Hepatocyte (in vitro differentiated cells): ENCODE measurements at regions not wholly inside any gene's neighbourhood (a gene's known extent, or its start where the extent isn't known, plus 50 kb on each side); places are given as distances from the start of the nearest gene placed in this dataset.
"Not testable (repeated sequence)": the region's sequence is repeated elsewhere in the genome, so short reads cannot be mapped to it uniquely, and the experiment has no call there.

ENCODE experiments used
- DNase-seq: peaks from one replicate; pipeline ENCODE4 v3.0.0-alpha.2; 2016; ENCODE audit warnings: low spot score
- H2AFZ ChIP-seq: fragments of 200-600 bp; sonication (generic); 2 replicates; pipeline ENCODE4 v1.6.0; 2016; ENCODE audit warnings: antibody characterized with exemption, mild to moderate bottlenecking
- H3K27ac ChIP-seq: fragments of 200-600 bp; sonication (generic); 2 replicates; pipeline ENCODE4 v1.5.1; 2016; ENCODE audit warnings: mild to moderate bottlenecking
- H3K27me3 ChIP-seq: fragments of 200-600 bp; sonication (generic); 2 replicates; pipeline ENCODE4 v1.6.1; 2016
- H3K36me3 ChIP-seq: fragments of 200-600 bp; sonication (generic); replicated peaks from 2 replicates; pipeline ENCODE4 v1.5.1; 2016; ENCODE audit warnings: low read depth; ENCODE audit not compliant: insufficient read depth
- H3K4me1 ChIP-seq: fragments of 200-600 bp; sonication (generic); 2 replicates; pipeline ENCODE4 v1.5.1; 2016; ENCODE audit warnings: mild to moderate bottlenecking, moderate library complexity; ENCODE audit not compliant: insufficient read depth
- H3K4me2 ChIP-seq: fragments of 200-600 bp; sonication (generic); 2 replicates; pipeline ENCODE4 v1.6.0; 2016
- H3K4me3 ChIP-seq: fragments of 200-600 bp; sonication (generic); 2 replicates; pipeline ENCODE4 v1.5.1; 2016; ENCODE audit warnings: mild to moderate bottlenecking
- H3K79me2 ChIP-seq: fragments of 200-600 bp; sonication (generic); 2 replicates; pipeline ENCODE4 v1.6.0; 2017; ENCODE audit warnings: mild to moderate bottlenecking
- H3K9me2 ChIP-seq: fragments of 200-600 bp; sonication (generic); replicated peaks from 2 replicates; pipeline ENCODE4 v1.6.0; 2017; ENCODE audit warnings: mild to moderate bottlenecking; ENCODE audit not compliant: insufficient read depth
- H3K9me3 ChIP-seq: fragments of 200-600 bp; sonication (generic); 2 replicates; pipeline ENCODE4 v1.5.1; 2016; ENCODE audit warnings: low read depth, mild to moderate bottlenecking
- H4K20me1 ChIP-seq: fragments of 200-600 bp; sonication (generic); 2 replicates; pipeline ENCODE4 v1.6.0; 2016; ENCODE audit warnings: mild to moderate bottlenecking; ENCODE audit not compliant: insufficient read depth, poor library complexity, severe bottlenecking
- EZH2 ChIP-seq: fragments of 200-600 bp; sonication (generic); IDR thresholded peaks from 2 replicates; pipeline ENCODE4 v1.6.1; 2016; ENCODE audit warnings: antibody characterized with exemption, mild to moderate bottlenecking, borderline replicate concordance
- EZH2phosphoT487 ChIP-seq: fragments of 200-600 bp; sonication (generic); IDR thresholded peaks from one replicate; pipeline ENCODE4 v1.6.1; 2018; ENCODE audit warnings: antibody characterized with exemption, mild to moderate bottlenecking, low read depth, moderate library complexity; ENCODE audit not compliant: unreplicated experiment, severe bottlenecking
- WGBS: methylation state at CpG from one replicate; pipeline ENCODE4 v1.1.6; 2016; ENCODE audit warnings: low lambda C conversion rate; ENCODE audit errors: missing lambda C conversion rate; 5-methylcytosine and 5-hydroxymethylcytosine counted together
- TF ChIP-seq, protein P1 (sequence below): fragments of 200-600 bp; sonication (generic); IDR thresholded peaks from 2 replicates; pipeline ENCODE4 v1.5.1; 2016; ENCODE audit warnings: antibody characterized with exemption, mild to moderate bottlenecking; ENCODE audit not compliant: poor library complexity

DNA sequence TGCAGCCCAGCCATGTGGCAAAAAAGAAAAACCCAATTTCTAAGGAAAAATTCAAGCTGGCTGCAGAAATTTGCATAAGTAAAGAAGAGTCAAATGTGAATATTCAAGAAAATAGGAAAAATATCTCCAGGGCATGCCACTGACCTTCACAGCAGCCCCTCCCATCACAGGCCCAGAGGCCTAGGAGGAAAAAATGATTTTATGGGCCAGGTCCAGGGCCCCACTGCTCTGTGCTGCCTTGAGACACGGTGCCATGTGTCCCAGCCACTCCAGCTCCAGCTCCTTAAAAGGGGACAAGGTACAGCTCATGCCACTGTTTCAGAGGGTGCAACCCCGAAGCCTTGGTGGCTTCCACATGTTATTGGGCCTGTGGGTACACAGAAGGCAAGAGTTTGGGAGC, 182.7 kb upstream of the FGF16 start:
- Histone ChIP-seq H3K27me3 (no peaks in the 10 kb centered on the region), H2AFZ (no peak overlapping the region), H3K9me3 (peaks cover 6% of the 10 kb centered on the region), H3K79me2 (no peaks in the 10 kb centered on the region), H3K4me2 (no peak overlapping the region), H3K4me1 (no peaks in the 10 kb centered on the region), H4K20me1 (no peaks in the 10 kb centered on the region), H3K36me3 (no peaks in the 10 kb centered on the region), H3K4me3 (no peak overlapping the region), H3K27ac (no peak overlapping the region), H3K9me2 (no peaks in the 10 kb centered on the region)
- TF ChIP-seq EZH2 (no peak), EZH2phosphoT487 (no peak)
- TF ChIP-seq, protein P1, sequence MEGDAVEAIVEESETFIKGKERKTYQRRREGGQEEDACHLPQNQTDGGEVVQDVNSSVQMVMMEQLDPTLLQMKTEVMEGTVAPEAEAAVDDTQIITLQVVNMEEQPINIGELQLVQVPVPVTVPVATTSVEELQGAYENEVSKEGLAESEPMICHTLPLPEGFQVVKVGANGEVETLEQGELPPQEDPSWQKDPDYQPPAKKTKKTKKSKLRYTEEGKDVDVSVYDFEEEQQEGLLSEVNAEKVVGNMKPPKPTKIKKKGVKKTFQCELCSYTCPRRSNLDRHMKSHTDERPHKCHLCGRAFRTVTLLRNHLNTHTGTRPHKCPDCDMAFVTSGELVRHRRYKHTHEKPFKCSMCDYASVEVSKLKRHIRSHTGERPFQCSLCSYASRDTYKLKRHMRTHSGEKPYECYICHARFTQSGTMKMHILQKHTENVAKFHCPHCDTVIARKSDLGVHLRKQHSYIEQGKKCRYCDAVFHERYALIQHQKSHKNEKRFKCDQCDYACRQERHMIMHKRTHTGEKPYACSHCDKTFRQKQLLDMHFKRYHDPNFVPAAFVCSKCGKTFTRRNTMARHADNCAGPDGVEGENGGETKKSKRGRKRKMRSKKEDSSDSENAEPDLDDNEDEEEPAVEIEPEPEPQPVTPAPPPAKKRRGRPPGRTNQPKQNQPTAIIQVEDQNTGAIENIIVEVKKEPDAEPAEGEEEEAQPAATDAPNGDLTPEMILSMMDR, result no peak
- WGBS, result 42% methylated on average over 2 of the region's 2 CpGs
- DNase-seq, result no peak

DNA sequence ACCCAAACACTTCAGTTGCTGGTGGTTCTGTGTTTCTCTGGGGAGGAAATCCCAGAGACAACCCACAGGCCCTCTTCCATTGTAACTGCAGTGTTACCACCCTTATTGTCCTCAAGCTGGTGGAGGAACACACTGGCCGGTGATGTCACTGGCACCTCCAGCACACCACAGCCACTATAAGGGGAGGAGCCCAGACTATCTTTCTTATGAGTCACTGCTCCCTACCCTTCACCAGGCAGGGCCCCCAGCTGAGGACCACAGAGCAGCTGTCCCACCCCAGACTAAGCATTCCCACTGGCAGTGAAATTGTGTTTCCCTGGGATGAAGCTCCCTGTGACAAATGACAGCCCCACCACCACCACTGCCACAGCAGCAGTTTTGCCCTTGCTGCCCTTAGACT, 171.8 kb upstream of the FGF16 start:
- no peak for DNase-seq
- Histone ChIP-seq H3K4me1 (no peaks in the 10 kb centered on the region), H3K4me3 (no peak overlapping the region), H3K27ac (no peak overlapping the region), H3K9me2 (no peaks in the 10 kb centered on the region), H3K9me3 (no peaks in the 10 kb centered on the region), H3K4me2 (no peak overlapping the region), H2AFZ (no peak overlapping the region), H3K79me2 (no peaks in the 10 kb centered on the region), H3K27me3 (no peaks in the 10 kb centered on the region), H3K36me3 (no peaks in the 10 kb centered on the region), H4K20me1 (no peaks in the 10 kb centered on the region)
- TF ChIP-seq, protein P1, result no peak
- no peak for TF ChIP-seq EZH2phosphoT487
- 82% methylated on average over 1 of the region's 1 CpG for WGBS

DNA sequence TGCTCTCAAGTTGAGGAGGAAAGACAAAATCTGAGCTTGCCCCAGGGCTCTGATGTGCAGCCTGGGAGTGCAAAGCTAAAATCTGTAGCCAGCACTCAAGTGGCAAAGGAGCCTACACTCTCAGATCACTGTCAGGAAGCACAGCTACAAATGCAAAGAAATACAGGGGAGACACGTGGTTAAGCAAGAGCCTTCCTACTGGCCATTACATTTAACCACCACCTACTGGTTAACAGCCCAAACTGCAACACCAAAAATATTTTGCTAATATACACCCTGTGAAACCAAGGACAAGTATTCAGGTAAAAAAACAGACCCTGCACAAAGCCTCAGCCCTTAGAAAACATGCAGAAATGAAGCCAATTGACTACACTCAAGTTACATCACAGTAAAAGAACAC, 170.4 kb upstream of the FGF16 start:
- H3K4me1 ChIP-seq, result no peaks in the 10 kb centered on the region
- no peak overlapping the region for H3K4me2 ChIP-seq
- no peak overlapping the region for H2AFZ ChIP-seq
- H3K36me3 ChIP-seq, result no peaks in the 10 kb centered on the region
- TF ChIP-seq, protein P1, result no peak
- TF ChIP-seq EZH2phosphoT487 (no peak), EZH2 (no peak)
- no peaks in the 10 kb centered on the region for H3K9me3 ChIP-seq
- H3K27ac ChIP-seq, result no peak overlapping the region
- no peak for DNase-seq
- H3K9me2 ChIP-seq, result no peaks in the 10 kb centered on the region
- no peaks in the 10 kb centered on the region for H3K27me3 ChIP-seq
- H3K79me2 ChIP-seq, result no peaks in the 10 kb centered on the region
- no peaks in the 10 kb centered on the region for H4K20me1 ChIP-seq
- 25% methylated on average over 1 of the region's 1 CpG for WGBS
- H3K4me3 ChIP-seq, result no peak overlapping the region

DNA sequence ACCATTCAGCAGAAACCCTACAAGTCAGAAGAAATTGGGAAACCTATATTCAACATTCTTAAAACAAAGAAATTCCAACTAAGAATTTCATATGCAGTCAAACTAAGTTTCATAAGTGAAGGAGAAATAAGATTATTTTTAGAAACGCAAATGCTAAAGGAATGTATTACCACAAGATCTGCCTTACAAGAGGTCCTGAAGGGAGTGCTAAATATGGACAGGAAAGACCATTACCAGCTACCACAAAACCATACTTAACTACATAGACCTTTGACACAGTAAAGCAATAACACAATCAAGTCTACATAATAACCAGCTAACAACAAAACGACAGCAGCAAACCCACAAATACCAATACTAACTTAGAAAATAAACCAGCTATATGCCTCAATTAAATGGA, 169.3 kb upstream of the FGF16 start:
- Histone ChIP-seq H2AFZ (no peak overlapping the region), H3K27ac (no peak overlapping the region), H3K9me3 (no peaks in the 10 kb centered on the region), H4K20me1 (no peaks in the 10 kb centered on the region), H3K27me3 (no peaks in the 10 kb centered on the region), H3K4me3 (no peak overlapping the region), H3K9me2 (no peaks in the 10 kb centered on the region), H3K4me1 (no peaks in the 10 kb centered on the region), H3K79me2 (no peaks in the 10 kb centered on the region), H3K4me2 (no peak overlapping the region), H3K36me3 (no peaks in the 10 kb centered on the region)
- WGBS, result 76% methylated on average over 2 of the region's 2 CpGs
- no peak for DNase-seq
- TF ChIP-seq, protein P1, result no peak
- TF ChIP-seq EZH2phosphoT487 (no peak), EZH2 (no peak)

DNA sequence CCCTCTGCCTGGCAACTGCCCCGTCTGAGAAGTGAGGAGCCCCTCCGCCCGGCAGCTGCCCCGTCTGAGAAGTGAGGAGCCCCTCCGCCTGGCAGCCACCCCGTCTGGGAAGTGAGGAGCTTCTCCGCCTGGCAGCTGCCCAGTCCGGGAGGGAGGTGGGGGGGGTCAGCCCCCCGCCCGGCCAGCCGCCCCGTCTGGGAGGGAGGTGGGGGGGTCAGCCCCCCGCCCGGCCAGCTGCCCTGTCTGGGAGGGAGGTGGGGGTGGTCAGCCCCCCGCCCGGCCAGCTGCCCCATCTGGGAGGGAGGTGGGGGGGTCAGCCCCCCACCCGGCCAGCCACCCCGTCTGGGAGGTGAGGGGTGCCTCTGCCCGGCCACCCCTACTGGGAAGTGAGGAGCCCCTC, 167.8 kb upstream of the FGF16 start:
- H3K4me3 ChIP-seq, H3K27me3 ChIP-seq, H3K4me2 ChIP-seq, H3K36me3 ChIP-seq, H3K9me2 ChIP-seq, H2AFZ ChIP-seq, DNase-seq, H4K20me1 ChIP-seq, H3K27ac ChIP-seq, H3K4me1 ChIP-seq, H3K9me3 ChIP-seq, H3K79me2 ChIP-seq: not testable (repeated sequence)
- no CpG with 5 or more reads among the region's 19 CpGs for WGBS
